CD4-positive, alpha-beta T cell treated with Interleukin-10 for 1 hour (primary cell): ENCODE measurements at regions not wholly inside any gene's neighbourhood (a gene's known extent, or its start where the extent isn't known, plus 50 kb on each side); places are given as distances from the start of the nearest gene placed in this dataset.

ENCODE experiments used
- DNase-seq: peaks from one replicate; pipeline ENCODE4 v3.0.0-alpha.2; 2020

- DNase-seq = no peak
These were observed 308.9 kb downstream of the ZEB2 start for GRCh38 chr2:144211065-144211464.

GRCh38 chr2:144210076-144210475 lies 309.8 kb downstream of the ZEB2 start:
- no peak for DNase-seq

- DNase-seq = no peak
These were observed 311.0 kb downstream of the ZEB2 start for GRCh38 chr2:144208924-144209323.

- no peak for DNase-seq
These were observed 313.9 kb downstream of the ZEB2 start for GRCh38 chr2:144206019-144206418.

GRCh38 chr2:144201868-144202468 lies 318.0 kb downstream of the ZEB2 start:
- DNase-seq = no peak

- DNase-seq = no peak
These were observed 318.8 kb downstream of the ZEB2 start for GRCh38 chr2:144201126-144201525.

- DNase-seq = no peak
These were observed 321.8 kb downstream of the ZEB2 start for GRCh38 chr2:144198116-144198515.

GRCh38 chr2:144194326-144195071 lies 325.4 kb downstream of the ZEB2 start:
- DNase-seq = no peak

GRCh38 chr2:144190908-144191605 lies 328.9 kb downstream of the ZEB2 start:
- DNase-seq = no peak

- peak; percentile 82 for DNase-seq
These were observed 336.2 kb downstream of the ZEB2 start for GRCh38 chr2:144183727-144184126.

- no peak for DNase-seq
These were observed 338.9 kb downstream of the ZEB2 start for GRCh38 chr2:144181001-144181400.

GRCh38 chr2:144180131-144180530 lies 339.8 kb downstream of the ZEB2 start:
- no peak for DNase-seq

GRCh38 chr2:144170179-144170578 lies 349.7 kb downstream of the ZEB2 start:
- no peak for DNase-seq

GRCh38 chr2:144166743-144167142 lies 353.2 kb downstream of the ZEB2 start:
- no peak for DNase-seq

- DNase-seq = no peak
These were observed 354.2 kb downstream of the ZEB2 start for GRCh38 chr2:144165599-144166250.

- no peak for DNase-seq
These were observed 356.3 kb downstream of the ZEB2 start for GRCh38 chr2:144163592-144163991.

GRCh38 chr2:144162652-144163051 lies 357.3 kb downstream of the ZEB2 start:
- peak; percentile 60 for DNase-seq

GRCh38 chr2:144161061-144161460 lies 358.9 kb downstream of the ZEB2 start:
- no peak for DNase-seq

- no peak for DNase-seq
These were observed 360.7 kb downstream of the ZEB2 start for GRCh38 chr2:144159240-144159639.

- DNase-seq = no peak
These were observed 361.8 kb downstream of the ZEB2 start for GRCh38 chr2:144158096-144158495.

- DNase-seq = no peak
These were observed 362.9 kb downstream of the ZEB2 start for GRCh38 chr2:144156736-144157640.

GRCh38 chr2:144154205-144154604 lies 365.7 kb downstream of the ZEB2 start:
- no peak for DNase-seq
